CD8-positive, alpha-beta memory T cell (primary cell): ENCODE measurements at regions not wholly inside any gene's neighbourhood (a gene's known extent, or its start where the extent isn't known, plus 50 kb on each side); places are given as distances from the start of the nearest gene placed in this dataset.

Source experiments
- CTCF ChIA-PET: fragments of 350-600 bp; sonication (Branson Sonifier 250); formaldehyde crosslinking; loops from one replicate; lab custom pipeline; 2021; ENCODE audit warnings: antibody characterized with exemption; lab: Charles Lee
- POLR2A ChIA-PET: fragments of 350-600 bp; sonication (Branson Sonifier 250); formaldehyde crosslinking; loops from one replicate; lab custom pipeline; 2021; ENCODE audit warnings: antibody characterized with exemption; lab: Charles Lee
- DNase-seq, 5 donors: peaks; one replicate each; pipeline versions ENCODE4 v3.0.0 to v3.0.0-alpha.2; 2020 to 2022; ENCODE audit warnings: mixed read lengths in 1 of 5
- H3K27ac ChIP-seq: one replicate; pipeline ENCODE4 v1.7.0; 2013; ENCODE audit warnings: low read depth, mild to moderate bottlenecking, low read length, moderate library complexity
- H3K27me3 ChIP-seq: 2 replicates; pipeline ENCODE4 v1.7.0; 2013; ENCODE audit warnings: low read length, mild to moderate bottlenecking; ENCODE audit not compliant: insufficient read depth, poor library complexity, severe bottlenecking
- H3K36me3 ChIP-seq: 2 replicates; pipeline ENCODE4 v1.7.0; 2013; ENCODE audit warnings: mild to moderate bottlenecking, low read length, moderate library complexity; ENCODE audit not compliant: insufficient read depth
- H3K4me1 ChIP-seq: 2 replicates; pipeline ENCODE4 v1.7.0; 2013; ENCODE audit warnings: mild to moderate bottlenecking, low read length, moderate library complexity; ENCODE audit not compliant: insufficient read depth
- H3K4me3 ChIP-seq: 2 replicates; pipeline ENCODE4 v1.7.0; 2013; ENCODE audit warnings: mild to moderate bottlenecking, low read length
- H3K9me3 ChIP-seq: 2 replicates; pipeline ENCODE4 v1.7.0; 2013; ENCODE audit warnings: mild to moderate bottlenecking, low read length
- H3K27ac Mint-ChIP-seq, 8 donors: one replicate each; pipeline ENCODE4 v1.8.0; 2020 to 2021; ENCODE audit warnings: mixed read lengths in 8 of 8, mild to moderate bottlenecking in 6 of 8, inconsistent platforms in 3 of 8, moderate library complexity in 3 of 8
- H3K27me3 Mint-ChIP-seq, 2 donors: one replicate each; pipeline ENCODE4 v1.8.0; 2020 to 2021; ENCODE audit warnings: mixed read lengths in 2 of 2, mild to moderate bottlenecking in 1 of 2, moderate library complexity in 1 of 2
- H3K36me3 Mint-ChIP-seq, 3 donors: one replicate each; pipeline ENCODE4 v1.8.0; 2020 to 2021; ENCODE audit warnings: mixed read lengths in 3 of 3, inconsistent platforms in 1 of 3, mild to moderate bottlenecking in 1 of 3
- H3K4me1 Mint-ChIP-seq, 3 donors: one replicate each; pipeline ENCODE4 v1.8.0; 2020 to 2021; ENCODE audit warnings: mixed read lengths in 3 of 3, inconsistent platforms in 1 of 3, mild to moderate bottlenecking in 1 of 3
- H3K4me3 Mint-ChIP-seq, 7 donors: one replicate each; pipeline ENCODE4 v1.8.0; 2020 to 2021; ENCODE audit warnings: mixed read lengths in 7 of 7, mild to moderate bottlenecking in 6 of 7, moderate library complexity in 4 of 7, inconsistent platforms in 2 of 7
- H3K9me3 Mint-ChIP-seq, 5 donors: one replicate each; pipeline ENCODE4 v1.8.0; 2020 to 2022; ENCODE audit warnings: mixed read lengths in 5 of 5, mild to moderate bottlenecking in 3 of 5, moderate library complexity in 2 of 5, inconsistent platforms in 1 of 5

DNA sequence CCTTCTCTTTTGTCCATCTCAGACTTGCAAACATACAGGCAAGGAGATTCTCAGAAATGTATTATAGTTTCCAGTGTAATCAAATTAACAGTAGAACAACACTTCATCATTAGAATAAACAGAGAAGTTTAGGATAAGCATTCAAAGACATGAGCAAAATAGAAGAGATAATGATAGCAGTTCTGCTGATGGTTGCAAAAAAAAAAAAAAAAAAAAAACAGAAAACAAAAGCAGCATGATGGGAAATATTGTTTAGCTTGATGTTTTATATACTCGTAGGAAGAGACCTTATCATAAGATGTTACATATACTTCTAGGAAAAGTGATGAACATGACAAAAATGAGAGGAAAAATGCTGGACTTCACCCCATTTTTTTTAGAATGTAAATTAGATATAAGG, 1356.2 kb downstream of the MAT2B start:
- H3K27me3 Mint-ChIP-seq = no peaks in the 10 kb centered on the region
- no peaks in the 10 kb centered on the region for H3K36me3 Mint-ChIP-seq
- Histone ChIP-seq H3K27ac (no peak overlapping the region), H3K27me3 (no peaks in the 10 kb centered on the region), H3K36me3 (no peaks in the 10 kb centered on the region), H3K4me1 (no peaks in the 10 kb centered on the region), H3K4me3 (no peak overlapping the region), H3K9me3 (no peaks in the 10 kb centered on the region)
- ChIA-PET CTCF (no interaction called here), POLR2A (no interaction called here)
- no peaks in the 10 kb centered on the region for H3K4me1 Mint-ChIP-seq
- peak overlapping the region in 1 of 8 donors; percentile 88 for H3K27ac Mint-ChIP-seq
- peaks cover 7 to 30% (median 11%) of the 10 kb centered on the region in 5 donors for H3K9me3 Mint-ChIP-seq
- no peak overlapping the region for H3K4me3 Mint-ChIP-seq
- no peak for DNase-seq

- Mint-ChIP-seq H3K27ac (no peak overlapping the region), H3K4me1 (no peaks in the 10 kb centered on the region), H3K27me3 (no peaks in the 10 kb centered on the region), H3K9me3 (peaks cover 0 to 39% (median 2%) of the 10 kb centered on the region in 5 donors), H3K4me3 (no peak overlapping the region), H3K36me3 (no peaks in the 10 kb centered on the region)
- no peak overlapping the region for H3K27ac ChIP-seq
- ChIA-PET CTCF (no interaction called here), POLR2A (no interaction called here)
- H3K4me1 ChIP-seq = no peaks in the 10 kb centered on the region
- no peak overlapping the region for H3K4me3 ChIP-seq
- no peak for DNase-seq
- H3K9me3 ChIP-seq = no peaks in the 10 kb centered on the region
- H3K27me3 ChIP-seq = no peaks in the 10 kb centered on the region
- no peaks in the 10 kb centered on the region for H3K36me3 ChIP-seq
Measured at GRCh38 chr5:164868761-164869160, 1363.3 kb downstream of the MAT2B start.

GRCh38 chr5:164869325-164869724, 1363.9 kb downstream of the MAT2B start:
- Histone ChIP-seq H3K27ac (no peak overlapping the region), H3K4me3 (no peak overlapping the region), H3K9me3 (no peaks in the 10 kb centered on the region), H3K27me3 (no peaks in the 10 kb centered on the region), H3K36me3 (no peaks in the 10 kb centered on the region), H3K4me1 (no peaks in the 10 kb centered on the region)
- no peaks in the 10 kb centered on the region for H3K36me3 Mint-ChIP-seq
- H3K4me1 Mint-ChIP-seq = no peaks in the 10 kb centered on the region
- CTCF ChIA-PET = no interaction called here
- POLR2A ChIA-PET = no interaction called here
- no peak overlapping the region for H3K4me3 Mint-ChIP-seq
- no peak overlapping the region for H3K27ac Mint-ChIP-seq
- no peak for DNase-seq
- no peaks in the 10 kb centered on the region for H3K27me3 Mint-ChIP-seq
- peaks cover 2 to 44% (median 4%) of the 10 kb centered on the region in 5 donors for H3K9me3 Mint-ChIP-seq

DNA sequence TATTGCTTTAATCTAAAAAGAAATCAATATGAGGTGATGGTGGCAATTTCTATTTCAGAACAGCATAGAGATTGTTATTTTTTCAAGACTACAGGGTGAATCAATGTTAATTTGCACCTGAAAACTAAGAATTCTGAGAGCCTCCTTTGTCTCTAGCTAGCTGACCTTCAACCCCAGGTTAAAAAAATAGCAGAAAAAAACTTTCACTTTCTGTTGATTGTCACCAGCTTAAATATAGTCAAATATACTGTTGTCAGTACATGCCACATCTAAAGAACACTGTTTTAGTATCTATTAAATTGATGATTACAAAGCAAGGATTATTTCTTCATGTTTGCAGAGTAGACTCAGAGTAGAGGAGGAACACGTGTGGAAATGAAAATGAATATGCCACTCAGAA, 1371.4 kb downstream of the MAT2B start:
- Histone ChIP-seq H3K27ac (no peak overlapping the region), H3K9me3 (no peaks in the 10 kb centered on the region), H3K27me3 (no peaks in the 10 kb centered on the region), H3K4me3 (no peak overlapping the region), H3K4me1 (no peaks in the 10 kb centered on the region), H3K36me3 (no peaks in the 10 kb centered on the region)
- DNase-seq = no peak
- peaks cover 2 to 32% (median 10%) of the 10 kb centered on the region in 5 donors for H3K9me3 Mint-ChIP-seq
- CTCF ChIA-PET = no interaction called here
- no peaks in the 10 kb centered on the region for H3K4me1 Mint-ChIP-seq
- no peak overlapping the region for H3K27ac Mint-ChIP-seq
- H3K27me3 Mint-ChIP-seq = no peaks in the 10 kb centered on the region
- no peaks in the 10 kb centered on the region for H3K36me3 Mint-ChIP-seq
- POLR2A ChIA-PET = no interaction called here
- H3K4me3 Mint-ChIP-seq = no peak overlapping the region

DNA sequence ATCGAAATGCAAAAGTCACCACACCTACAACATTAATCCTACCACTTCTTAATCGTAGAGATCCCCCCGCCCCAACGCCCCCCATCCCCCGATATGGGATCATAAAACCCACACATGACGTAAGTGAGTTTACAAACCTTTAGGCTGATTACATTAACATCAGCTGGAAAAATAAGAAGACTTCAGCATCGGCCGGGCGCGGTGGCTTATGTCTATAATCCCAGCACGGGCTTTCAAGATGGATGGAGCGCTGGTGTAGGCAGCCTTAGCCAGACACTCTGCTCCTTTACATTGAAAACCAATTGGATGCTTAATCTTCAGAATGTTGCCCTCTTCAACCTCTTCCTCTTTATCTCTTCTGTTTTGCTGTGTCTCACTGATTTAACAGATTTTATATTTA, 1376.0 kb downstream of the MAT2B start:
- no peak overlapping the region for H3K4me3 ChIP-seq
- no peak overlapping the region for H3K27ac Mint-ChIP-seq
- CTCF ChIA-PET = no interaction called here

DNA sequence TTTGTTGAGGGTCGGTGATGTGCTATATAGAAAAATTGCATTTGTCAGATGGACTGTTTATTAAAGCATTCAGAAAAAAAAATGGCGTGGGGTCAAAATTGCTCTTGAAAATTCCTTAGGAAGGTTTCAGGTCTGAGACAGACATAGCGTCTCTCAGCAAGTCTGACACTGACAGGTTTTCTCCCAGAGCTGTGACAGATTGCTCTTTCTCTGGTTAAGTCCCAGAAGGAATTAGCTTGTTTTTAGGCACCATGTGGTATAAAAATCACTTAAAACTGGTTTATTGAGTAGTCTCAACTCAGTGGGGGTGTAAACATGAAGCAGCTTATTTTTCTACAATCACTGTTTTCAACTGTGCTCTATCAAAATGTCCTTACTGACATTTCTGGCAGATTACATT, 1379.8 kb downstream of the MAT2B start:
- H3K36me3 ChIP-seq = no peaks in the 10 kb centered on the region
- Mint-ChIP-seq H3K9me3 (peaks cover 3 to 31% (median 9%) of the 10 kb centered on the region in 5 donors), H3K4me3 (no peak overlapping the region), H3K27me3 (no peaks in the 10 kb centered on the region), H3K36me3 (no peaks in the 10 kb centered on the region), H3K27ac (no peak overlapping the region), H3K4me1 (no peaks in the 10 kb centered on the region)
- POLR2A ChIA-PET = no interaction called here
- no peaks in the 10 kb centered on the region for H3K4me1 ChIP-seq
- H3K27ac ChIP-seq = no peak overlapping the region
- H3K4me3 ChIP-seq = no peak overlapping the region
- CTCF ChIA-PET = no interaction called here
- no peaks in the 10 kb centered on the region for H3K9me3 ChIP-seq
- no peaks in the 10 kb centered on the region for H3K27me3 ChIP-seq
- no peak for DNase-seq

More for the DNA sequence above, 1376.0 kb downstream of the MAT2B start:
- no peaks in the 10 kb centered on the region for H3K4me1 Mint-ChIP-seq
- H3K4me1 ChIP-seq = no peaks in the 10 kb centered on the region
- no peaks in the 10 kb centered on the region for H3K36me3 Mint-ChIP-seq
- H3K36me3 ChIP-seq = no peaks in the 10 kb centered on the region
- DNase-seq = no peak
- no peak overlapping the region for H3K4me3 Mint-ChIP-seq
- no peaks in the 10 kb centered on the region for H3K9me3 ChIP-seq
- no peaks in the 10 kb centered on the region for H3K27me3 Mint-ChIP-seq
- H3K27ac ChIP-seq = no peak overlapping the region
- H3K27me3 ChIP-seq = no peaks in the 10 kb centered on the region
- POLR2A ChIA-PET = no interaction called here
- H3K9me3 Mint-ChIP-seq = peaks cover 7 to 25% (median 10%) of the 10 kb centered on the region in 5 donors

DNA sequence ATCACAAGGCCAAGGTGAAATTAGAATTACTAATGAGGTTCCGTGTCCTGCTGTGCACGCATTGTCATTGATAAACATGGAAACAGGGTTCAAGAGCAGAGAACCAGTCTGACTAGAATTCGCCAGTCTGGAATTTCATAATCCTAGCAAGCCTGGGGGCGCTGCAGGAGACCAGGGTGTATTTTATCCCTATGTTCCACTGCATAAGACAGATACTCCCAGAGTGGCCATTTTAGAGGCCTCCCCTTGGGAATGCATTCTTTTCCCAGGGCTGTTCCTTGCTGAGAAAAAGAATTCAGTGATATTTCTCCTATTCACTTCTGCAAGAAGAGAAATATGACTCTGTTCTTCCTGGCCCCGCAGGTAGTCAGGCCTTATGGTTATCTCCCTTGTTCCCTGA, 1387.7 kb downstream of the MAT2B start:
- no peak for DNase-seq
- H3K9me3 Mint-ChIP-seq = peaks cover 7 to 17% (median 15%) of the 10 kb centered on the region in 5 donors
- no peaks in the 10 kb centered on the region for H3K4me1 ChIP-seq
- no peaks in the 10 kb centered on the region for H3K4me1 Mint-ChIP-seq
- H3K4me3 Mint-ChIP-seq = no peak overlapping the region
- no peak overlapping the region for H3K27ac Mint-ChIP-seq
- H3K27me3 ChIP-seq = no peaks in the 10 kb centered on the region
- H3K27me3 Mint-ChIP-seq = no peaks in the 10 kb centered on the region
- no peaks in the 10 kb centered on the region for H3K36me3 ChIP-seq
- no peak overlapping the region for H3K4me3 ChIP-seq
- no peaks in the 10 kb centered on the region for H3K36me3 Mint-ChIP-seq
- ChIA-PET POLR2A (no interaction called here), CTCF (no interaction called here)
- no peak overlapping the region for H3K27ac ChIP-seq
- H3K9me3 ChIP-seq = no peaks in the 10 kb centered on the region

GRCh38 chr5:164898705-164899104, 1393.3 kb downstream of the MAT2B start:
- no peaks in the 10 kb centered on the region for H3K9me3 ChIP-seq
- Mint-ChIP-seq H3K36me3 (no peaks in the 10 kb centered on the region), H3K9me3 (peaks cover 2 to 31% (median 13%) of the 10 kb centered on the region in 5 donors), H3K27me3 (peaks cover 0 to 1% of the 10 kb centered on the region in 2 donors), H3K4me3 (no peak overlapping the region), H3K27ac (no peak overlapping the region), H3K4me1 (no peaks in the 10 kb centered on the region)
- POLR2A ChIA-PET = no interaction called here
- H3K36me3 ChIP-seq = no peaks in the 10 kb centered on the region
- H3K27me3 ChIP-seq = no peaks in the 10 kb centered on the region
- H3K27ac ChIP-seq = no peak overlapping the region
- CTCF ChIA-PET = no interaction called here
- DNase-seq = no peak
- H3K4me3 ChIP-seq = no peak overlapping the region
- H3K4me1 ChIP-seq = no peaks in the 10 kb centered on the region

- peaks cover 5 to 20% (median 9%) of the 10 kb centered on the region in 5 donors for H3K9me3 Mint-ChIP-seq
- no peaks in the 10 kb centered on the region for H3K4me1 Mint-ChIP-seq
- Histone ChIP-seq H3K27me3 (no peaks in the 10 kb centered on the region), H3K4me3 (no peak overlapping the region), H3K27ac (no peak overlapping the region), H3K9me3 (no peaks in the 10 kb centered on the region), H3K36me3 (no peaks in the 10 kb centered on the region), H3K4me1 (no peaks in the 10 kb centered on the region)
- H3K27me3 Mint-ChIP-seq = no peaks in the 10 kb centered on the region
- no peaks in the 10 kb centered on the region for H3K36me3 Mint-ChIP-seq
- ChIA-PET POLR2A (no interaction called here), CTCF (no interaction called here)
- no peak for DNase-seq
- H3K27ac Mint-ChIP-seq = no peak overlapping the region
- H3K4me3 Mint-ChIP-seq = no peak overlapping the region
Measured at GRCh38 chr5:164909673-164910072, 1404.3 kb downstream of the MAT2B start.
